ENCODE measurements at regions not wholly inside any gene's neighbourhood (a gene's known extent, or its start where the extent isn't known, plus 50 kb on each side); places are given as distances from the start of the nearest gene placed in this dataset.

DNA sequence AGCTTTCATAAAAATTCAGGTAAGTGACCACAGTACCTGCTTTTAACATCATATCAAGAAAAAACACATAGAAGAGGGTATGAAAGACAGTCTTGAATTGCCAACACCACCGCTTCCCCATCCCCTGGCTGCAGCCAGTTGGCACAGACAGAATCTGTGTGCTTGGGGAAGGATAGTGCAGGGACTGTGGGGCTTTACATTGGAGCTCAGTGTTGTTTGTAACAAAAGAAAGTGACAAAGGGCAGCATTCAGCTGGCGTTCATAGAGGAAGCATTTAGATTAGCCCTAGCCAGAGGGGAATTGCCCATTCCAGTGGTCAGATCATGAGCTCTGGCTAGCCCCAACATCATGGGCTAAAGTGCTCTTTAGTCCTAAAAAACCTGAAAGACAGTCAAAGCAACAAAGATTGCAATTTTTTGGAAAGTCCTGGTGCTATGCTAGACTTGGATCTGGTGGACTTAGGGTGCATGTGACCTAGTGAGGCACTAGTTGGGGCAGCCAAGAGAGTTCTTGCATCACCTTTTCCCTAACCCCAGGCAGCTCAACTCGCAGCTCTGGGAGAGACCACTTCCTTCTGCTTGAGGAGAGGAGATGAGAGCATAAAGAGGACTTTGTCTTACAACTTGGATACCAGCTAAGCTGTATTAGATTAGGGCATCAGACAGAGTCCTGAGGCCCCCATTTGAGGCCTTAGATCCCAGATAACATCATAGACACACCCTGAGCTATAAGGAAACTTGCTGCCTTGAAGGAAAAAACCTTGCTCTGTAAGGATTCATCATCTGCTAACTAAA lies 1602.4 kb upstream of the ADGRL3 start:
- Histone ChIP-seq H3K9me2 (ENCODE audit: insufficient read depth) (peaks cover 17% of the 10 kb centered on the region), H2AFZ (no peak overlapping the region; the same call in none of the 2 replicates), H3K36me3 (ENCODE audit: insufficient read depth) (no peaks in the 10 kb centered on the region), H3K79me2 (replicated peaks; ENCODE audit: insufficient read depth) (no peaks in the 10 kb centered on the region), H3F3A (replicated peaks; ENCODE audit: low read depth) (no peaks in the 10 kb centered on the region), H3K4me3 (no peak overlapping the region), H3K4me2 (no peak overlapping the region), H3K4me1 (ENCODE audit: insufficient read depth) (no peaks in the 10 kb centered on the region), H4K20me1 (replicated peaks; ENCODE audit: insufficient read depth) (no peaks in the 10 kb centered on the region), H3K27ac (ENCODE audit: low read depth) (no peak overlapping the region), H3K27me3 (ENCODE audit: insufficient read depth) (no peaks in the 10 kb centered on the region)
- Mint-ChIP-seq H3K9me3 (no peaks in the 10 kb centered on the region), H3K27me3 (ENCODE audit: insufficient read depth, low read depth, poor library complexity) (no peaks in the 10 kb centered on the region), H3K4me3 (no peak overlapping the region), H3K27ac (no peak overlapping the region), H3K4me1 (no peaks in the 10 kb centered on the region), H3K36me3 (ENCODE audit: low read depth) (no peaks in the 10 kb centered on the region)
- DNase-seq (ENCODE audit: low spot score) = no peak
- no peak for ATAC-seq
- TF ChIP-seq, protein P1, sequence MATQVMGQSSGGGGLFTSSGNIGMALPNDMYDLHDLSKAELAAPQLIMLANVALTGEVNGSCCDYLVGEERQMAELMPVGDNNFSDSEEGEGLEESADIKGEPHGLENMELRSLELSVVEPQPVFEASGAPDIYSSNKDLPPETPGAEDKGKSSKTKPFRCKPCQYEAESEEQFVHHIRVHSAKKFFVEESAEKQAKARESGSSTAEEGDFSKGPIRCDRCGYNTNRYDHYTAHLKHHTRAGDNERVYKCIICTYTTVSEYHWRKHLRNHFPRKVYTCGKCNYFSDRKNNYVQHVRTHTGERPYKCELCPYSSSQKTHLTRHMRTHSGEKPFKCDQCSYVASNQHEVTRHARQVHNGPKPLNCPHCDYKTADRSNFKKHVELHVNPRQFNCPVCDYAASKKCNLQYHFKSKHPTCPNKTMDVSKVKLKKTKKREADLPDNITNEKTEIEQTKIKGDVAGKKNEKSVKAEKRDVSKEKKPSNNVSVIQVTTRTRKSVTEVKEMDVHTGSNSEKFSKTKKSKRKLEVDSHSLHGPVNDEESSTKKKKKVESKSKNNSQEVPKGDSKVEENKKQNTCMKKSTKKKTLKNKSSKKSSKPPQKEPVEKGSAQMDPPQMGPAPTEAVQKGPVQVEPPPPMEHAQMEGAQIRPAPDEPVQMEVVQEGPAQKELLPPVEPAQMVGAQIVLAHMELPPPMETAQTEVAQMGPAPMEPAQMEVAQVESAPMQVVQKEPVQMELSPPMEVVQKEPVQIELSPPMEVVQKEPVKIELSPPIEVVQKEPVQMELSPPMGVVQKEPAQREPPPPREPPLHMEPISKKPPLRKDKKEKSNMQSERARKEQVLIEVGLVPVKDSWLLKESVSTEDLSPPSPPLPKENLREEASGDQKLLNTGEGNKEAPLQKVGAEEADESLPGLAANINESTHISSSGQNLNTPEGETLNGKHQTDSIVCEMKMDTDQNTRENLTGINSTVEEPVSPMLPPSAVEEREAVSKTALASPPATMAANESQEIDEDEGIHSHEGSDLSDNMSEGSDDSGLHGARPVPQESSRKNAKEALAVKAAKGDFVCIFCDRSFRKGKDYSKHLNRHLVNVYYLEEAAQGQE (IDR thresholded peaks at IDR 0.05; ENCODE audit: unreplicated experiment) = no peak
- no peak for TF ChIP-seq ZNF331 (CRISPR knock-in tag; IDR thresholded peaks at IDR 0.05; ENCODE audit: low read depth)

DNA sequence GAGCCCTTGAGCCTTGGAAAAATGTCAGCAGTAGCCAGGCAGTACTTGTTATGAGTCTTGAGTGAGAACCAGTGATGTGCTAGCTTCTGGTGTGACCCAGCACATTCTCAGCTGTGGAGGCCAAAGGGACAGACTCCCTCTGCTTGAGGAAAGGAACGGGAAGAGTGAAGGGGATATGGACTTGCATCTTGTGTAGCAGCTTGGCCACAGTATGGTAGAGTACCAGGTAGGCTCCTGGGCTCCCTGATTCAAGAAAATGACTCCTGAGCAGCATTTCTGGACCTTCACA lies 1601.9 kb upstream of the ADGRL3 start:
- H3K9me2 ChIP-seq (ENCODE audit: insufficient read depth) = peaks cover 19% of the 10 kb centered on the region
- H4K20me1 ChIP-seq (replicated peaks; ENCODE audit: insufficient read depth) = no peaks in the 10 kb centered on the region
- ATAC-seq (no peak), DNase-seq (ENCODE audit: low spot score) (no peak)
- no peaks in the 10 kb centered on the region for H3K79me2 ChIP-seq (replicated peaks; ENCODE audit: insufficient read depth)
- no peak overlapping the region for H3K4me2 ChIP-seq
- Mint-ChIP-seq H3K27ac (no peak overlapping the region), H3K4me1 (no peaks in the 10 kb centered on the region), H3K27me3 (ENCODE audit: insufficient read depth, low read depth, poor library complexity) (no peaks in the 10 kb centered on the region), H3K9me3 (no peaks in the 10 kb centered on the region), H3K36me3 (ENCODE audit: low read depth) (no peaks in the 10 kb centered on the region), H3K4me3 (no peak overlapping the region)
- H3K36me3 ChIP-seq (ENCODE audit: insufficient read depth) = no peaks in the 10 kb centered on the region
- no peaks in the 10 kb centered on the region for H3K4me1 ChIP-seq (ENCODE audit: insufficient read depth)
- no peaks in the 10 kb centered on the region for H3F3A ChIP-seq (replicated peaks; ENCODE audit: low read depth)
- no peak overlapping the region for H2AFZ ChIP-seq
- no peak overlapping the region for H3K4me3 ChIP-seq
- H3K27ac ChIP-seq (ENCODE audit: low read depth) = no peak overlapping the region
- no peaks in the 10 kb centered on the region for H3K27me3 ChIP-seq (ENCODE audit: insufficient read depth)
- TF ChIP-seq, protein P2, sequence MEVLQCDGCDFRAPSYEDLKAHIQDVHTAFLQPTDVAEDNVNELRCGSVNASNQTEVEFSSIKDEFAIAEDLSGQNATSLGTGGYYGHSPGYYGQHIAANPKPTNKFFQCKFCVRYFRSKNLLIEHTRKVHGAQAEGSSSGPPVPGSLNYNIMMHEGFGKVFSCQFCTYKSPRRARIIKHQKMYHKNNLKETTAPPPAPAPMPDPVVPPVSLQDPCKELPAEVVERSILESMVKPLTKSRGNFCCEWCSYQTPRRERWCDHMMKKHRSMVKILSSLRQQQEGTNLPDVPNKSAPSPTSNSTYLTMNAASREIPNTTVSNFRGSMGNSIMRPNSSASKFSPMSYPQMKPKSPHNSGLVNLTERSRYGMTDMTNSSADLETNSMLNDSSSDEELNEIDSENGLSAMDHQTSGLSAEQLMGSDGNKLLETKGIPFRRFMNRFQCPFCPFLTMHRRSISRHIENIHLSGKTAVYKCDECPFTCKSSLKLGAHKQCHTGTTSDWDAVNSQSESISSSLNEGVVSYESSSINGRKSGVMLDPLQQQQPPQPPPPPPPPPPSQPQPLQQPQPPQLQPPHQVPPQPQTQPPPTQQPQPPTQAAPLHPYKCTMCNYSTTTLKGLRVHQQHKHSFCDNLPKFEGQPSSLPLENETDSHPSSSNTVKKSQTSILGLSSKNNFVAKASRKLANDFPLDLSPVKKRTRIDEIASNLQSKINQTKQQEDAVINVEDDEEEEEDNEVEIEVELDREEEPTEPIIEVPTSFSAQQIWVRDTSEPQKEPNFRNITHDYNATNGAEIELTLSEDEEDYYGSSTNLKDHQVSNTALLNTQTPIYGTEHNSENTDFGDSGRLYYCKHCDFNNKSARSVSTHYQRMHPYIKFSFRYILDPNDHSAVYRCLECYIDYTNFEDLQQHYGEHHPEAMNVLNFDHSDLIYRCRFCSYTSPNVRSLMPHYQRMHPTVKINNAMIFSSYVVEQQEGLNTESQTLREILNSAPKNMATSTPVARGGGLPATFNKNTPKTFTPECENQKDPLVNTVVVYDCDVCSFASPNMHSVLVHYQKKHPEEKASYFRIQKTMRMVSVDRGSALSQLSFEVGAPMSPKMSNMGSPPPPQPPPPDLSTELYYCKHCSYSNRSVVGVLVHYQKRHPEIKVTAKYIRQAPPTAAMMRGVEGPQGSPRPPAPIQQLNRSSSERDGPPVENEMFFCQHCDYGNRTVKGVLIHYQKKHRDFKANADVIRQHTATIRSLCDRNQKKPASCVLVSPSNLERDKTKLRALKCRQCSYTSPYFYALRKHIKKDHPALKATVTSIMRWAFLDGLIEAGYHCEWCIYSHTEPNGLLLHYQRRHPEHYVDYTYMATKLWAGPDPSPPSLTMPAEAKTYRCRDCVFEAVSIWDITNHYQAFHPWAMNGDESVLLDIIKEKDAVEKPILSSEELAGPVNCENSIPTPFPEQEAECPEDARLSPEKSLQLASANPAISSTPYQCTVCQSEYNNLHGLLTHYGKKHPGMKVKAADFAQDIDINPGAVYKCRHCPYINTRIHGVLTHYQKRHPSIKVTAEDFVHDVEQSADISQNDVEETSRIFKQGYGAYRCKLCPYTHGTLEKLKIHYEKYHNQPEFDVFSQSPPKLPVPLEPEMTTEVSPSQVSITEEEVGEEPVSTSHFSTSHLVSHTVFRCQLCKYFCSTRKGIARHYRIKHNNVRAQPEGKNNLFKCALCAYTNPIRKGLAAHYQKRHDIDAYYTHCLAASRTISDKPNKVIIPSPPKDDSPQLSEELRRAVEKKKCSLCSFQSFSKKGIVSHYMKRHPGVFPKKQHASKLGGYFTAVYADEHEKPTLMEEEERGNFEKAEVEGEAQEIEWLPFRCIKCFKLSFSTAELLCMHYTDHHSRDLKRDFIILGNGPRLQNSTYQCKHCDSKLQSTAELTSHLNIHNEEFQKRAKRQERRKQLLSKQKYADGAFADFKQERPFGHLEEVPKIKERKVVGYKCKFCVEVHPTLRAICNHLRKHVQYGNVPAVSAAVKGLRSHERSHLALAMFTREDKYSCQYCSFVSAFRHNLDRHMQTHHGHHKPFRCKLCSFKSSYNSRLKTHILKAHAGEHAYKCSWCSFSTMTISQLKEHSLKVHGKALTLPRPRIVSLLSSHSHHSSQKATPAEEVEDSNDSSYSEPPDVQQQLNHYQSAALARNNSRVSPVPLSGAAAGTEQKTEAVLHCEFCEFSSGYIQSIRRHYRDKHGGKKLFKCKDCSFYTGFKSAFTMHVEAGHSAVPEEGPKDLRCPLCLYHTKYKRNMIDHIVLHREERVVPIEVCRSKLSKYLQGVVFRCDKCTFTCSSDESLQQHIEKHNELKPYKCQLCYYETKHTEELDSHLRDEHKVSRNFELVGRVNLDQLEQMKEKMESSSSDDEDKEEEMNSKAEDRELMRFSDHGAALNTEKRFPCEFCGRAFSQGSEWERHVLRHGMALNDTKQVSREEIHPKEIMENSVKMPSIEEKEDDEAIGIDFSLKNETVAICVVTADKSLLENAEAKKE (CRISPR knock-in tag; IDR thresholded peaks at IDR 0.05) = no peak
- TF ChIP-seq NANOG (IDR thresholded peaks at IDR 0.05; ENCODE audit: borderline replicate concordance) (no peak), ZNF114 (CRISPR knock-in tag; IDR thresholded peaks at IDR 0.05) (no peak), EZH2 (IDR thresholded peaks at IDR 0.05; ENCODE audit: low read depth, unreplicated experiment) (no peak), EZH2phosphoT487 (IDR thresholded peaks at IDR 0.05; ENCODE audit: unreplicated experiment) (no peak)
- TF ChIP-seq, protein P3, sequence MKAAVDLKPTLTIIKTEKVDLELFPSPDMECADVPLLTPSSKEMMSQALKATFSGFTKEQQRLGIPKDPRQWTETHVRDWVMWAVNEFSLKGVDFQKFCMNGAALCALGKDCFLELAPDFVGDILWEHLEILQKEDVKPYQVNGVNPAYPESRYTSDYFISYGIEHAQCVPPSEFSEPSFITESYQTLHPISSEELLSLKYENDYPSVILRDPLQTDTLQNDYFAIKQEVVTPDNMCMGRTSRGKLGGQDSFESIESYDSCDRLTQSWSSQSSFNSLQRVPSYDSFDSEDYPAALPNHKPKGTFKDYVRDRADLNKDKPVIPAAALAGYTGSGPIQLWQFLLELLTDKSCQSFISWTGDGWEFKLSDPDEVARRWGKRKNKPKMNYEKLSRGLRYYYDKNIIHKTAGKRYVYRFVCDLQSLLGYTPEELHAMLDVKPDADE (IDR thresholded peaks at IDR 0.05) = no peak
- TF ChIP-seq, protein P4, sequence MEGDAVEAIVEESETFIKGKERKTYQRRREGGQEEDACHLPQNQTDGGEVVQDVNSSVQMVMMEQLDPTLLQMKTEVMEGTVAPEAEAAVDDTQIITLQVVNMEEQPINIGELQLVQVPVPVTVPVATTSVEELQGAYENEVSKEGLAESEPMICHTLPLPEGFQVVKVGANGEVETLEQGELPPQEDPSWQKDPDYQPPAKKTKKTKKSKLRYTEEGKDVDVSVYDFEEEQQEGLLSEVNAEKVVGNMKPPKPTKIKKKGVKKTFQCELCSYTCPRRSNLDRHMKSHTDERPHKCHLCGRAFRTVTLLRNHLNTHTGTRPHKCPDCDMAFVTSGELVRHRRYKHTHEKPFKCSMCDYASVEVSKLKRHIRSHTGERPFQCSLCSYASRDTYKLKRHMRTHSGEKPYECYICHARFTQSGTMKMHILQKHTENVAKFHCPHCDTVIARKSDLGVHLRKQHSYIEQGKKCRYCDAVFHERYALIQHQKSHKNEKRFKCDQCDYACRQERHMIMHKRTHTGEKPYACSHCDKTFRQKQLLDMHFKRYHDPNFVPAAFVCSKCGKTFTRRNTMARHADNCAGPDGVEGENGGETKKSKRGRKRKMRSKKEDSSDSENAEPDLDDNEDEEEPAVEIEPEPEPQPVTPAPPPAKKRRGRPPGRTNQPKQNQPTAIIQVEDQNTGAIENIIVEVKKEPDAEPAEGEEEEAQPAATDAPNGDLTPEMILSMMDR (conservative IDR thresholded peaks at IDR 0.05; ENCODE audit: low read depth in 2 of 2) = no peak
